ENCODE measurements at regions not wholly inside any gene's neighbourhood (a gene's known extent, or its start where the extent isn't known, plus 50 kb on each side); places are given as distances from the start of the nearest gene placed in this dataset.

DNA sequence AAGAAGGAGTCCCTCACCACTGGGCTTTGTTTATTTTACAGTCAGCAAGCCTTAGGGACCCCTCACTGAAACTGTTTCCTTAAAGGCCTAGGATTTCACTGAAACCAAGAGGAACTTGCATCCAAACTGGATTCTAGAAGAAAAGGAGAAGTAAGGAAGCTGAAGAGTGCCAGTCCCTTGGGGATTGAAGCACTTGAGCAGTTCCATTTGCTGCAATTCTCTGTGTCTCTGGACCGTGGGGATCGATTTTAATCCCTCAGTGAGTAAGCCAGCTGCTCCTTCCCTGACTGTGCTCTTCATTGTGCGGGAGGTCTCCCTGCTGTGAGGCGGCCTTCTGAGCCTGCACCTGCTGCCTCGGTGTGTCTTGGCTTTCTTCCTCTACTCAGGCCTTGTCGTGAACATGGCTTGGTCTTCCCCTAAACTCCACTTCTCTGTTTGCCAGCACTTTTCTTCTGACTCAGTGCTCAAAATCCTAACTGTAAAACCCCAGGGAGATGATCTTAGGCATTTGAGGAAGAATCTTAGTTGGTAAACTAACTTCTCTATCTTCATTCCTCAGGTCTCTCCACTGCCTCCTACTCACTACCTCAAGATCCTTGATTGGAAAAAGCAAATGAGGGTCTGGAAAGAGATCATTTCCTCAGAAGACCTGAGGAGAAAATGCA is 132.6 kb downstream of the SLC38A6 start:
- TF ChIP-seq POLR2A (IDR thresholded peaks at IDR 0.05; ENCODE audit: low read depth, low read length) (no peak), POLR2AphosphoS5 (IDR thresholded peaks at IDR 0.05; ENCODE audit: low read depth, low read length) (no peak), TAF1 (IDR thresholded peaks at IDR 0.05; ENCODE audit: low read depth, low read length) (no peak), SPI1 (IDR thresholded peaks at IDR 0.05; ENCODE audit: low read depth, low read length) (no peak), POU2F2 (IDR thresholded peaks at IDR 0.05; ENCODE audit: low read depth, low read length) (no peak), PAX5 (IDR thresholded peaks at IDR 0.05; ENCODE audit: insufficient read depth, low read length, severe bottlenecking) (no peak)

All from GM12891 (cell line).